Liver (tissue), 3 donors: ENCODE measurements at regions not wholly inside any gene's neighbourhood (a gene's known extent, or its start where the extent isn't known, plus 50 kb on each side); places are given as distances from the start of the nearest gene placed in this dataset.

Experiments used
- HNF4A ChIP-seq, 2 donors: conservative IDR thresholded peaks; 2 replicates each; pipeline ENCODE4 v1.6.1; 2016; ENCODE audit warnings: antibody characterized with exemption in 2 of 2, mild to moderate bottlenecking in 2 of 2
- JUND ChIP-seq, 2 donors: IDR thresholded peaks; 2 replicates each; pipeline ENCODE4 v1.6.1; 2016; ENCODE audit warnings: antibody characterized with exemption in 2 of 2
- SP1 ChIP-seq: IDR thresholded peaks from 2 replicates; pipeline ENCODE4 v1.6.1; 2018; ENCODE audit warnings: antibody characterized with exemption, mild to moderate bottlenecking
- TAF1 ChIP-seq: conservative IDR thresholded peaks from 2 replicates; pipeline ENCODE4 v1.6.1; 2016; ENCODE audit warnings: antibody characterized with exemption, mild to moderate bottlenecking
- TF ChIP-seq, protein P1 (sequence below): fragments of 150-350 bp; IDR thresholded peaks from 2 replicates; pipeline ENCODE4 v1.5.1; 2017; ENCODE audit warnings: improper control_type of control experiment, low read depth, low read length; ENCODE audit not compliant: missing input control
- TF ChIP-seq, protein P2 (sequence below): IDR thresholded peaks from 2 replicates; pipeline ENCODE4 v1.6.1; 2016; ENCODE audit warnings: antibody characterized with exemption
- TF ChIP-seq, protein P3 (sequence below): IDR thresholded peaks from 2 replicates; pipeline ENCODE4 v1.6.1; 2016; ENCODE audit warnings: antibody characterized with exemption, mild to moderate bottlenecking
- TF ChIP-seq, protein P4 (sequence below): IDR thresholded peaks from 2 replicates; pipeline ENCODE4 v1.6.1; 2016; ENCODE audit warnings: antibody characterized with exemption
- donor health status: healthy.
- donor health status: healthy.

DNA sequence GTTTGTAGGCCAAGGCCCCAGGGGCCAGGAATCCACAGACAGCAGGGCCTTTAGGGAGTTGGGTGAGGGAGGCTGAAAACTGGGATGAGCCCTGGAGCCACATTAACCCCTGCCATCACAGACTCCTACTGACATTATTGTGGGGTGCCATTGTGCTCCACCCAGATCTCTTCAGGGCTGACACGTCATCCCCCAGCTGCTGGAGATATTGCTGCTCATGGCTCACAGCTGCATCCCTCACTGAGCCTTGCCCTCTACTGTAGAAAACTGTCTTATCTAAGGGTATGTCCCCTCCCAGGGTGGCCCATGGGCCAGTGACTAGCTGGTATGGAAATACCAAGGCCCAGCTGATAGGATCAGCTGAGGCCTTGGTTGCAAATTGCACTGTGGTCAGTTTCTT is 87.3 kb upstream of the PRR23C start:
- TF ChIP-seq TAF1 (no peak), SP1 (no peak), JUND (IDR thresholded peaks at IDR 0.05) (no peak), HNF4A (conservative IDR thresholded peaks at IDR 0.05) (no peak)
- TF ChIP-seq, protein P1, sequence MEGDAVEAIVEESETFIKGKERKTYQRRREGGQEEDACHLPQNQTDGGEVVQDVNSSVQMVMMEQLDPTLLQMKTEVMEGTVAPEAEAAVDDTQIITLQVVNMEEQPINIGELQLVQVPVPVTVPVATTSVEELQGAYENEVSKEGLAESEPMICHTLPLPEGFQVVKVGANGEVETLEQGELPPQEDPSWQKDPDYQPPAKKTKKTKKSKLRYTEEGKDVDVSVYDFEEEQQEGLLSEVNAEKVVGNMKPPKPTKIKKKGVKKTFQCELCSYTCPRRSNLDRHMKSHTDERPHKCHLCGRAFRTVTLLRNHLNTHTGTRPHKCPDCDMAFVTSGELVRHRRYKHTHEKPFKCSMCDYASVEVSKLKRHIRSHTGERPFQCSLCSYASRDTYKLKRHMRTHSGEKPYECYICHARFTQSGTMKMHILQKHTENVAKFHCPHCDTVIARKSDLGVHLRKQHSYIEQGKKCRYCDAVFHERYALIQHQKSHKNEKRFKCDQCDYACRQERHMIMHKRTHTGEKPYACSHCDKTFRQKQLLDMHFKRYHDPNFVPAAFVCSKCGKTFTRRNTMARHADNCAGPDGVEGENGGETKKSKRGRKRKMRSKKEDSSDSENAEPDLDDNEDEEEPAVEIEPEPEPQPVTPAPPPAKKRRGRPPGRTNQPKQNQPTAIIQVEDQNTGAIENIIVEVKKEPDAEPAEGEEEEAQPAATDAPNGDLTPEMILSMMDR = no peak
- TF ChIP-seq, protein P2, sequence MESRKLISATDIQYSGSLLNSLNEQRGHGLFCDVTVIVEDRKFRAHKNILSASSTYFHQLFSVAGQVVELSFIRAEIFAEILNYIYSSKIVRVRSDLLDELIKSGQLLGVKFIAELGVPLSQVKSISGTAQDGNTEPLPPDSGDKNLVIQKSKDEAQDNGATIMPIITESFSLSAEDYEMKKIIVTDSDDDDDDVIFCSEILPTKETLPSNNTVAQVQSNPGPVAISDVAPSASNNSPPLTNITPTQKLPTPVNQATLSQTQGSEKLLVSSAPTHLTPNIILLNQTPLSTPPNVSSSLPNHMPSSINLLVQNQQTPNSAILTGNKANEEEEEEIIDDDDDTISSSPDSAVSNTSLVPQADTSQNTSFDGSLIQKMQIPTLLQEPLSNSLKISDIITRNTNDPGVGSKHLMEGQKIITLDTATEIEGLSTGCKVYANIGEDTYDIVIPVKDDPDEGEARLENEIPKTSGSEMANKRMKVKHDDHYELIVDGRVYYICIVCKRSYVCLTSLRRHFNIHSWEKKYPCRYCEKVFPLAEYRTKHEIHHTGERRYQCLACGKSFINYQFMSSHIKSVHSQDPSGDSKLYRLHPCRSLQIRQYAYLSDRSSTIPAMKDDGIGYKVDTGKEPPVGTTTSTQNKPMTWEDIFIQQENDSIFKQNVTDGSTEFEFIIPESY = no peak
- TF ChIP-seq, protein P3, sequence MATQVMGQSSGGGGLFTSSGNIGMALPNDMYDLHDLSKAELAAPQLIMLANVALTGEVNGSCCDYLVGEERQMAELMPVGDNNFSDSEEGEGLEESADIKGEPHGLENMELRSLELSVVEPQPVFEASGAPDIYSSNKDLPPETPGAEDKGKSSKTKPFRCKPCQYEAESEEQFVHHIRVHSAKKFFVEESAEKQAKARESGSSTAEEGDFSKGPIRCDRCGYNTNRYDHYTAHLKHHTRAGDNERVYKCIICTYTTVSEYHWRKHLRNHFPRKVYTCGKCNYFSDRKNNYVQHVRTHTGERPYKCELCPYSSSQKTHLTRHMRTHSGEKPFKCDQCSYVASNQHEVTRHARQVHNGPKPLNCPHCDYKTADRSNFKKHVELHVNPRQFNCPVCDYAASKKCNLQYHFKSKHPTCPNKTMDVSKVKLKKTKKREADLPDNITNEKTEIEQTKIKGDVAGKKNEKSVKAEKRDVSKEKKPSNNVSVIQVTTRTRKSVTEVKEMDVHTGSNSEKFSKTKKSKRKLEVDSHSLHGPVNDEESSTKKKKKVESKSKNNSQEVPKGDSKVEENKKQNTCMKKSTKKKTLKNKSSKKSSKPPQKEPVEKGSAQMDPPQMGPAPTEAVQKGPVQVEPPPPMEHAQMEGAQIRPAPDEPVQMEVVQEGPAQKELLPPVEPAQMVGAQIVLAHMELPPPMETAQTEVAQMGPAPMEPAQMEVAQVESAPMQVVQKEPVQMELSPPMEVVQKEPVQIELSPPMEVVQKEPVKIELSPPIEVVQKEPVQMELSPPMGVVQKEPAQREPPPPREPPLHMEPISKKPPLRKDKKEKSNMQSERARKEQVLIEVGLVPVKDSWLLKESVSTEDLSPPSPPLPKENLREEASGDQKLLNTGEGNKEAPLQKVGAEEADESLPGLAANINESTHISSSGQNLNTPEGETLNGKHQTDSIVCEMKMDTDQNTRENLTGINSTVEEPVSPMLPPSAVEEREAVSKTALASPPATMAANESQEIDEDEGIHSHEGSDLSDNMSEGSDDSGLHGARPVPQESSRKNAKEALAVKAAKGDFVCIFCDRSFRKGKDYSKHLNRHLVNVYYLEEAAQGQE = no peak
- TF ChIP-seq, protein P4, sequence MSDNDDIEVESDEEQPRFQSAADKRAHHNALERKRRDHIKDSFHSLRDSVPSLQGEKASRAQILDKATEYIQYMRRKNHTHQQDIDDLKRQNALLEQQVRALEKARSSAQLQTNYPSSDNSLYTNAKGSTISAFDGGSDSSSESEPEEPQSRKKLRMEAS = no peak
